GM12878 (cell line): ENCODE measurements at regions not wholly inside any gene's neighbourhood (a gene's known extent, or its start where the extent isn't known, plus 50 kb on each side); places are given as distances from the start of the nearest gene placed in this dataset.

Experiments
- ATAC-seq: fragments of 200-7000 bp; cut with Tn5 transposase; 3 replicates; pipeline ENCODE4 v1.9.1; 2020; ENCODE audit warnings: mild to moderate bottlenecking, moderate library complexity
- BruUV-seq: library from RNA; stranded (reverse); fragments of 400-500 nt; replicated peaks from 2 replicates; lab custom pipeline; 2021; lab: Mats Ljungman, UMichigan
- CTCF ChIA-PET: fragments of 300-600 bp; sonication (Branson Sonifier 250); formaldehyde crosslinking; extraction: SDS; loops from one replicate; lab custom pipeline; 2021; ENCODE audit warnings: inconsistent platforms; lab: Yijun Ruan, JAX
- POLR2A ChIA-PET: fragments of 350-600 bp; formaldehyde crosslinking; extraction: SDS; loops from one replicate; lab custom pipeline; 2021; ENCODE audit warnings: inconsistent platforms; lab: Charles Lee
- RAD21 ChIA-PET: fragments of 300-600 bp; sonication (Branson Sonifier 250); formaldehyde crosslinking; loops from one replicate; lab custom pipeline; 2023; ENCODE audit warnings: antibody characterized with exemption; ENCODE audit not compliant: unreplicated experiment; lab: Charles Lee
- SMC1A ChIA-PET: fragments of 300-600 bp; sonication (Branson Sonifier 250); formaldehyde crosslinking; loops from one replicate; lab custom pipeline; 2023; ENCODE audit not compliant: unreplicated experiment, uncharacterized antibody; lab: Charles Lee
- DNase-seq: peaks from one replicate; pipeline ENCODE4 v3.0.0-alpha.2; 2011; ENCODE audit warnings: low read depth, low spot score
- FAIRE-seq: peaks from 3 replicates; lab custom pipeline; 2011; peaks lifted over from hg19 to GRCh38; lab: Jason Lieb, UNC
- H2AFZ ChIP-seq: 2 replicates; pipeline ENCODE4 v1.6.0; 2011; ENCODE audit warnings: low read depth, low read length, control low read depth; ENCODE audit not compliant: control insufficient read depth
- H3K27ac ChIP-seq: 2 replicates; pipeline ENCODE4 v1.5.1; 2011; ENCODE audit warnings: control low read depth; ENCODE audit not compliant: control insufficient read depth, insufficient read depth
- H3K27me3 ChIP-seq, 2 experiments: replicated peaks in 1 of 2; 2 replicates each; pipeline versions ENCODE4 v1.6.0 to v1.6.1; 2011; ENCODE audit warnings: low read length in 1 of 2; ENCODE audit not compliant: control insufficient read depth in 2 of 2, insufficient read depth in 2 of 2
- H3K36me3 ChIP-seq, 2 experiments: 2 replicates each; pipeline ENCODE4 v1.5.1; 2011; ENCODE audit warnings: low read length in 1 of 2; ENCODE audit not compliant: control insufficient read depth in 2 of 2, insufficient read depth in 2 of 2
- H3K4me1 ChIP-seq: 2 replicates; pipeline ENCODE4 v1.6.1; 2011; ENCODE audit warnings: mild to moderate bottlenecking, low read length, moderate library complexity, mixed read lengths; ENCODE audit not compliant: control insufficient read depth, insufficient read depth
- H3K4me2 ChIP-seq: 2 replicates; pipeline ENCODE4 v1.6.0; 2011; ENCODE audit warnings: control low read depth; ENCODE audit not compliant: control insufficient read depth, insufficient read depth
- H3K4me3 ChIP-seq: fragments of 200-600 bp; sonication (generic); 2 replicates; pipeline ENCODE4 v1.5.1; 2016
- H3K79me2 ChIP-seq: 2 replicates; pipeline ENCODE4 v1.6.0; 2011; ENCODE audit warnings: low read length; ENCODE audit not compliant: control insufficient read depth, insufficient read depth
- H3K9ac ChIP-seq: 2 replicates; pipeline ENCODE4 v1.8.0; 2011; ENCODE audit warnings: low read length, control low read depth, mixed read lengths; ENCODE audit not compliant: control insufficient read depth, insufficient read depth
- H3K9me3 ChIP-seq: replicated peaks from 3 replicates; pipeline ENCODE4 v1.5.1; 2011; ENCODE audit warnings: mild to moderate bottlenecking, low read length; ENCODE audit not compliant: control insufficient read depth, insufficient read depth
- H4K20me1 ChIP-seq: 2 replicates; pipeline ENCODE4 v1.6.0; 2011; ENCODE audit not compliant: control insufficient read depth, insufficient read depth
- BCLAF1 ChIP-seq: fragments of 450-650 bp; IDR thresholded peaks from 2 replicates; pipeline ENCODE4 v1.6.1; 2017; ENCODE audit warnings: antibody characterized with exemption, mild to moderate bottlenecking, moderate library complexity
- BMI1 ChIP-seq: fragments of 450-650 bp; IDR thresholded peaks from 2 replicates; pipeline ENCODE4 v1.6.1; 2016; ENCODE audit warnings: mild to moderate bottlenecking, moderate library complexity, borderline replicate concordance
- E2F8 ChIP-seq: fragments of 450-650 bp; IDR thresholded peaks from 2 replicates; pipeline ENCODE4 v1.6.1; 2018; ENCODE audit warnings: mild to moderate bottlenecking, low read depth, moderate library complexity; ENCODE audit not compliant: partially characterized antibody
- IKZF2 ChIP-seq, 2 experiments: fragments of 450-650 bp; IDR thresholded peaks; 2 replicates each; pipeline ENCODE4 v1.6.1; 2017; ENCODE audit warnings: mild to moderate bottlenecking in 2 of 2, moderate library complexity in 2 of 2
- JUND ChIP-seq: IDR thresholded peaks from 2 replicates; pipeline ENCODE4 v1.6.1; 2012; ENCODE audit warnings: low read depth, mild to moderate bottlenecking, low read length, improper control_type of control experiment, moderate library complexity
- KAT2A ChIP-seq: conservative IDR thresholded peaks from 2 replicates; pipeline ENCODE4 v1.6.1; 2011; ENCODE audit warnings: low read depth, low read length; ENCODE audit not compliant: control insufficient read depth
- NFIC ChIP-seq: IDR thresholded peaks from 2 replicates; pipeline ENCODE4 v1.6.1; 2012; ENCODE audit warnings: low read depth, mild to moderate bottlenecking, inconsistent platforms, low read length, moderate library complexity
- POLR2AphosphoS2 ChIP-seq: IDR thresholded peaks from 2 replicates; pipeline ENCODE4 v1.6.1; 2011; ENCODE audit warnings: low read depth, mild to moderate bottlenecking, low read length, improper control_type of control experiment, moderate library complexity
- RFX5 ChIP-seq: IDR thresholded peaks from 2 replicates; pipeline ENCODE4 v1.6.1; 2011; ENCODE audit warnings: low read depth, low read length, improper control_type of control experiment
- SMAD5 ChIP-seq: IDR thresholded peaks from 2 replicates; pipeline ENCODE4 v1.6.1; 2016; ENCODE audit warnings: antibody characterized with exemption, low read depth
- SP1 ChIP-seq: IDR thresholded peaks from one replicate; pipeline ENCODE4 v1.6.1; 2011; ENCODE audit warnings: low read depth, low read length
- SRF ChIP-seq, 2 experiments: IDR thresholded peaks; 2 replicates each; pipeline ENCODE4 v1.6.1; 2011; ENCODE audit warnings: low read depth in 2 of 2, low read length in 2 of 2, mild to moderate bottlenecking in 1 of 2, moderate library complexity in 1 of 2
- SUZ12 ChIP-seq: fragments of 200-600 bp; sonication (generic); IDR thresholded peaks from one replicate; pipeline ENCODE4 v1.6.1; 2018; ENCODE audit warnings: antibody characterized with exemption, mild to moderate bottlenecking; ENCODE audit not compliant: unreplicated experiment
- TAF1 ChIP-seq: IDR thresholded peaks from 2 replicates; pipeline ENCODE4 v1.6.1; 2011; ENCODE audit warnings: mild to moderate bottlenecking, low read depth, low read length, borderline replicate concordance
- TCF3 ChIP-seq: IDR thresholded peaks from 2 replicates; pipeline ENCODE4 v1.6.1; 2012; ENCODE audit warnings: low read depth, mild to moderate bottlenecking, low read length, borderline replicate concordance; ENCODE audit not compliant: insufficient read depth
- YY1 ChIP-seq: IDR thresholded peaks from 2 replicates; pipeline ENCODE4 v1.6.1; 2011; ENCODE audit warnings: low read depth, mild to moderate bottlenecking, low read length
- in situ Hi-C: fragments of 300-500 bp; cut with MboI; formaldehyde crosslinking; loops from 9 replicates; pipeline ENCODE4 v1.14.3; 2018; ENCODE audit warnings: mixed read lengths
- intact Hi-C: fragments of 100-400 bp; cut with micrococcal nuclease; formaldehyde crosslinking; loops from one replicate; pipeline ENCODE4 v1.14.2; 2022; ENCODE audit not compliant: unreplicated experiment
- TF ChIP-seq, protein P1 (sequence below): IDR thresholded peaks from 2 replicates; pipeline ENCODE4 v1.6.1; 2012; ENCODE audit warnings: low read depth, low read length, improper control_type of control experiment
- TF ChIP-seq, protein P2 (sequence below): fragments of 450-650 bp; conservative IDR thresholded peaks from 2 replicates; pipeline ENCODE4 v1.6.1; 2017; ENCODE audit warnings: mild to moderate bottlenecking, moderate library complexity

DNA sequence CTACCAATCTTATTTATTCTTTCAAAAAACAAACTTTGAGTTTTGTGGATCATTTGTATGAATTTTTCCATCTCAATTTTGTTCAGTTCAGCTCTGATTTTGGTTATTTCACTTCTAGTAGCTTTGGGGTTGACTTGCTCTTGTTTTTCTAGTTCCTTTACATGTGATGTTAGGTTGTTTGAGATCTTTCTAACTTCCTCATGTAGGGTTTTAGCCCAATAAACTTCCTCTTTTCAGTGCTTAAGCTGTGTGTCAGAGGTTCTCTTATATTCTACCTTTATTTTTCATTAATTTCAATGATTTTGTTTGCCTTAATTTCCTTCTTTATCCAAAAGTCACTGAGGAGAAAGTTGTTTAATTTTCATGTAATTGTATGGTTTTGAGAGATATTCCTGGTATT lies 860.4 kb upstream of the FBXO33 start:
- no peaks in the 10 kb centered on the region for H3K9me3 ChIP-seq
- intact Hi-C loops = no loop called here
- no peaks in the 10 kb centered on the region for H3K79me2 ChIP-seq
- DNase-seq (no peak), ATAC-seq (no peak)
- H4K20me1 ChIP-seq = no peaks in the 10 kb centered on the region
- H3K36me3 ChIP-seq = no peaks in the 10 kb centered on the region
- in situ Hi-C loops = no loop called here
- POLR2A ChIA-PET = no interaction called here
- no peak overlapping the region for H3K9ac ChIP-seq
- no peak for TF ChIP-seq SRF (IDR thresholded peaks at IDR 0.05; ENCODE audit: low read depth in 2 of 2, low read length in 2 of 2)
- no peak for TF ChIP-seq JUND
- TF ChIP-seq TAF1 = no peak
- TF ChIP-seq, protein P1, sequence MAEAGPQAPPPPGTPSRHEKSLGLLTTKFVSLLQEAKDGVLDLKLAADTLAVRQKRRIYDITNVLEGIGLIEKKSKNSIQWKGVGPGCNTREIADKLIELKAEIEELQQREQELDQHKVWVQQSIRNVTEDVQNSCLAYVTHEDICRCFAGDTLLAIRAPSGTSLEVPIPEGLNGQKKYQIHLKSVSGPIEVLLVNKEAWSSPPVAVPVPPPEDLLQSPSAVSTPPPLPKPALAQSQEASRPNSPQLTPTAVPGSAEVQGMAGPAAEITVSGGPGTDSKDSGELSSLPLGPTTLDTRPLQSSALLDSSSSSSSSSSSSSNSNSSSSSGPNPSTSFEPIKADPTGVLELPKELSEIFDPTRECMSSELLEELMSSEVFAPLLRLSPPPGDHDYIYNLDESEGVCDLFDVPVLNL = no peak
- no peak for TF ChIP-seq SP1
- TF ChIP-seq, protein P2, sequence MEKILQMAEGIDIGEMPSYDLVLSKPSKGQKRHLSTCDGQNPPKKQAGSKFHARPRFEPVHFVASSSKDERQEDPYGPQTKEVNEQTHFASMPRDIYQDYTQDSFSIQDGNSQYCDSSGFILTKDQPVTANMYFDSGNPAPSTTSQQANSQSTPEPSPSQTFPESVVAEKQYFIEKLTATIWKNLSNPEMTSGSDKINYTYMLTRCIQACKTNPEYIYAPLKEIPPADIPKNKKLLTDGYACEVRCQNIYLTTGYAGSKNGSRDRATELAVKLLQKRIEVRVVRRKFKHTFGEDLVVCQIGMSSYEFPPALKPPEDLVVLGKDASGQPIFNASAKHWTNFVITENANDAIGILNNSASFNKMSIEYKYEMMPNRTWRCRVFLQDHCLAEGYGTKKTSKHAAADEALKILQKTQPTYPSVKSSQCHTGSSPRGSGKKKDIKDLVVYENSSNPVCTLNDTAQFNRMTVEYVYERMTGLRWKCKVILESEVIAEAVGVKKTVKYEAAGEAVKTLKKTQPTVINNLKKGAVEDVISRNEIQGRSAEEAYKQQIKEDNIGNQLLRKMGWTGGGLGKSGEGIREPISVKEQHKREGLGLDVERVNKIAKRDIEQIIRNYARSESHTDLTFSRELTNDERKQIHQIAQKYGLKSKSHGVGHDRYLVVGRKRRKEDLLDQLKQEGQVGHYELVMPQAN = no peak
- TF ChIP-seq SMAD5 = no peak
- no peak for TF ChIP-seq SUZ12
- no peak for TF ChIP-seq TCF3
- no peak for TF ChIP-seq IKZF2 (IDR thresholded peaks at IDR 0.05)
- TF ChIP-seq NFIC = no peak
- no peak for TF ChIP-seq POLR2AphosphoS2
- TF ChIP-seq YY1 = no peak
- no peak for TF ChIP-seq BCLAF1
- no peak for TF ChIP-seq KAT2A
- no peak for TF ChIP-seq E2F8
- TF ChIP-seq RFX5 = no peak
- TF ChIP-seq BMI1 = no peak
- TF ChIP-seq, all 136 proteins: peak for 0
- Histone ChIP-seq H3K4me1 (no peaks in the 10 kb centered on the region), H3K27me3 (no peaks in the 10 kb centered on the region), H3K4me2 (no peak overlapping the region), H3K4me3 (no peak overlapping the region), H2AFZ (no peak overlapping the region), H3K27ac (no peak overlapping the region)
- FAIRE-seq = no peak
- RAD21 ChIA-PET = no interaction called here
- BruUV-seq = no TSS peak
- SMC1A ChIA-PET = interaction anchor here (0.8 kb wide), 1 partner anchor 9 kb away, joined by 3 read pairs; no protein-coding TSS in a partner anchor
- CTCF ChIA-PET = no interaction called here
